ENCODE measurements at regions not wholly inside any gene's neighbourhood (a gene's known extent, or its start where the extent isn't known, plus 50 kb on each side); places are given as distances from the start of the nearest gene placed in this dataset.
"Not testable (repeated sequence)": the region's sequence is repeated elsewhere in the genome, so short reads cannot be mapped to it uniquely, and the experiment has no call there.

- DNase-seq (ENCODE audit: low spot score in 2 of 2); in situ Hi-C loops (cut with MboI; ENCODE audit: low sequenced_read_pairs); H3K27me3 ChIP-seq (ENCODE audit: low read depth); H3K36me3 ChIP-seq (replicated peaks); H3K9me3 ChIP-seq; H3K4me1 ChIP-seq; H3K4me3 ChIP-seq: not testable (repeated sequence)
Observed at GRCh38 chr14:105591792-105592341, 65.5 kb downstream of the TMEM121 start.

GRCh38 chr14:105592646-105593045 is 66.3 kb downstream of the TMEM121 start:
- H3K36me3 ChIP-seq (replicated peaks); H3K9me3 ChIP-seq; H3K4me3 ChIP-seq; DNase-seq (ENCODE audit: low spot score in 2 of 2); H3K4me1 ChIP-seq; in situ Hi-C loops (cut with MboI; ENCODE audit: low sequenced_read_pairs); H3K27me3 ChIP-seq (ENCODE audit: low read depth): not testable (repeated sequence)

- H3K4me3 ChIP-seq; H3K36me3 ChIP-seq (replicated peaks); in situ Hi-C loops (cut with MboI; ENCODE audit: low sequenced_read_pairs); DNase-seq (ENCODE audit: low spot score in 2 of 2); H3K4me1 ChIP-seq; H3K9me3 ChIP-seq; H3K27me3 ChIP-seq (ENCODE audit: low read depth): not testable (repeated sequence)
Observed at GRCh38 chr14:105595346-105595745, 69.0 kb downstream of the TMEM121 start.

- H3K4me1 ChIP-seq; H3K36me3 ChIP-seq (replicated peaks); DNase-seq (ENCODE audit: low spot score in 2 of 2); in situ Hi-C loops (cut with MboI; ENCODE audit: low sequenced_read_pairs); H3K27me3 ChIP-seq (ENCODE audit: low read depth); H3K9me3 ChIP-seq; H3K4me3 ChIP-seq: not testable (repeated sequence)
Observed at GRCh38 chr14:105596374-105596773, 70.0 kb downstream of the TMEM121 start.

- H3K9me3 ChIP-seq; H3K36me3 ChIP-seq (replicated peaks); H3K4me1 ChIP-seq; DNase-seq (ENCODE audit: low spot score in 2 of 2); in situ Hi-C loops (cut with MboI; ENCODE audit: low sequenced_read_pairs); H3K27me3 ChIP-seq (ENCODE audit: low read depth); H3K4me3 ChIP-seq: not testable (repeated sequence)
Observed at GRCh38 chr14:105598040-105598763, 71.8 kb downstream of the TMEM121 start.

GRCh38 chr14:105598925-105599586 is 72.7 kb downstream of the TMEM121 start:
- H3K27me3 ChIP-seq (ENCODE audit: low read depth); H3K36me3 ChIP-seq (replicated peaks); in situ Hi-C loops (cut with MboI; ENCODE audit: low sequenced_read_pairs); H3K4me1 ChIP-seq; DNase-seq (ENCODE audit: low spot score in 2 of 2); H3K4me3 ChIP-seq; H3K9me3 ChIP-seq: not testable (repeated sequence)

- H3K9me3 ChIP-seq; H3K4me3 ChIP-seq; H3K27me3 ChIP-seq (ENCODE audit: low read depth); DNase-seq (ENCODE audit: low spot score in 2 of 2); H3K4me1 ChIP-seq; H3K36me3 ChIP-seq (replicated peaks): not testable (repeated sequence)
- in situ Hi-C loops (cut with MboI; ENCODE audit: low sequenced_read_pairs): loop anchor here (10.0 kb wide), 1 partner anchor 54 kb away; no protein-coding TSS in a partner anchor
Observed at GRCh38 chr14:105600195-105600938, 74.0 kb downstream of the TMEM121 start.

GRCh38 chr14:105600939-105601359 is 74.6 kb downstream of the TMEM121 start:
- no peak for DNase-seq (ENCODE audit: low spot score in 2 of 2)
- Histone ChIP-seq H3K4me1 (no peaks in the 10 kb centered on the region), H3K4me3 (no peak overlapping the region), H3K36me3 (replicated peaks) (no peaks in the 10 kb centered on the region), H3K27me3 (ENCODE audit: low read depth) (no peaks in the 10 kb centered on the region), H3K9me3 (no peaks in the 10 kb centered on the region)
- in situ Hi-C loops (cut with MboI; ENCODE audit: low sequenced_read_pairs): loop anchor here (10.0 kb wide), 1 partner anchor 54 kb away; no protein-coding TSS in a partner anchor

- in situ Hi-C loops (cut with MboI; ENCODE audit: low sequenced_read_pairs): loop anchor here (10.0 kb wide), 1 partner anchor 53 kb away; no protein-coding TSS in a partner anchor
- Histone ChIP-seq H3K4me1 (no peaks in the 10 kb centered on the region), H3K36me3 (replicated peaks) (no peaks in the 10 kb centered on the region), H3K4me3 (no peak overlapping the region), H3K9me3 (no peaks in the 10 kb centered on the region), H3K27me3 (ENCODE audit: low read depth) (no peaks in the 10 kb centered on the region)
- no peak for DNase-seq (ENCODE audit: low spot score in 2 of 2)
Observed at GRCh38 chr14:105601360-105602242, 75.2 kb downstream of the TMEM121 start.

GRCh38 chr14:105602243-105602750 is 75.9 kb downstream of the TMEM121 start:
- no peaks in the 10 kb centered on the region for H3K36me3 ChIP-seq (replicated peaks)
- in situ Hi-C loops (cut with MboI; ENCODE audit: low sequenced_read_pairs): loop anchor here (10.0 kb wide), 1 partner anchor 53 kb away; no protein-coding TSS in a partner anchor
- no peak overlapping the region for H3K4me3 ChIP-seq
- DNase-seq (ENCODE audit: low spot score in 2 of 2): no peak
- H3K27me3 ChIP-seq (ENCODE audit: low read depth): no peaks in the 10 kb centered on the region
- H3K9me3 ChIP-seq: no peaks in the 10 kb centered on the region
- H3K4me1 ChIP-seq: no peaks in the 10 kb centered on the region

GRCh38 chr14:105602799-105603793 is 76.7 kb downstream of the TMEM121 start:
- Histone ChIP-seq H3K4me1 (no peaks in the 10 kb centered on the region), H3K9me3 (no peaks in the 10 kb centered on the region), H3K4me3 (no peak overlapping the region), H3K27me3 (ENCODE audit: low read depth) (no peaks in the 10 kb centered on the region), H3K36me3 (replicated peaks) (no peaks in the 10 kb centered on the region)
- no peak for DNase-seq (ENCODE audit: low spot score in 2 of 2)
- in situ Hi-C loops (cut with MboI; ENCODE audit: low sequenced_read_pairs): loop anchor here (10.0 kb wide), 1 partner anchor 52 kb away; no protein-coding TSS in a partner anchor

Measured in HAP-1 (cell line).